GM18951 (cell line): ENCODE measurements at regions not wholly inside any gene's neighbourhood (a gene's known extent, or its start where the extent isn't known, plus 50 kb on each side); places are given as distances from the start of the nearest gene placed in this dataset.
"Not testable (repeated sequence)": the region's sequence is repeated elsewhere in the genome, so short reads cannot be mapped to it uniquely, and the experiment has no call there.

Experiments
- POLR2A ChIP-seq: IDR thresholded peaks from 4 replicates; pipeline ENCODE4 v1.6.1; 2011; ENCODE audit warnings: mild to moderate bottlenecking; ENCODE audit not compliant: insufficient read length, insufficient read depth; ENCODE audit errors: extremely low read depth
- in situ Hi-C: fragments of 300-500 bp; cut with MboI; formaldehyde crosslinking; loops from one replicate; pipeline ENCODE4 v1.12.0; 2022; ENCODE audit warnings: low sequenced_read_pairs, mixed read lengths, inconsistent platforms; ENCODE audit not compliant: unreplicated experiment

DNA sequence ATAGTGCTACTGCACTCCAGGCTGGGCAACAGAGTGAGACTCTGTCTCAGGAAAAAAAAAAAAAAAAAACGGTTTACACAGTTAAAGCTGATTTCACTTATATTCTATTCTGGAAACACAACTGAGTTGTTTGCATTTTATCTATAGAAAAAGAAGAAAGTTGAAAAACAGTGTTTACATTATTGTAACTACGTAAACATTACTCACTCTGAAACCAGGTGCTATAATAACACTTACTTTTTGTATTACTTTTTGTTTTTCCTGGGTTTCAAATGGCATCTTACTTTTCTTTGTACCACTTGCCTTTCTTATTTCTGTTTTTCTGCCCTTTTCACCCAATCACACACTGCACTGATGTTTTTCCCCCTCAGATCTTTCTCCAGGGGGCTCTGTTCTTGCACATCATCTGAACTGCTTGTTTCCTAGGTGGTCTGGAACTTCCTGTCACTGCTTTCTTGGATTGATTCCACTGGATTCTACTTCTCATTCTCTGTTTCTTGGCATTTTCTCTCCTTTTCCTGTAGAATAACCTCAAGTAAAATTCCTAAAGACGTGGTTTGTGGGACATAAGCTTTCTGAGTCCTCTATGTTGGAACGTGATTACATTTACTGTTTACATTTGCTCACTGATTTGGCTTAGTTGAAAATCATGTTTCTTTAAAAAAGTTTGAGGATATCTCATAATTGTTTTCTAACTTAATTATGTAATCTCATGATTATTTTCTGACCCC is 142.1 kb downstream of the HS3ST3B1 start:
- in situ Hi-C loops, result no loop called here
- no peak for TF ChIP-seq POLR2A

DNA sequence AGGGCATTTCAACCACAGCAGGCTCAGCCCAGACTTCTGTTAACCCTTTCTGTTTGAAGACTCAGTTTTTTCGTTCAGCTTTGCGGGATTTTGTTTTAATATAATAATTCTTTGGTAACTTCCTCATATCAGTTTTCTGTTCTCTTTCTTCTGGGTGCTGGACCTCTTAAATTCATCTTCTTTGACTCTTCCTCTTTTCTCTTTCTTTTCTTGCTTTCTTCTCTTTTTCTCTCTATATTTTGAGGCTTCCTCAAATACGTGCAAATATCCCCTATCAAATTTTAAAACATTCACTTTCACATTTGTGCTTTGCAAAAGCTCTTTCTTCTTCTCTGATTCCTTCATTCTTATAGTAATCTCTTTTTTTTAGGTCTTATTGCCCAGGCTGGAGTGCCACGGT is 136.3 kb downstream of the HS3ST3B1 start:
- in situ Hi-C loops, result no loop called here
- no peak for TF ChIP-seq POLR2A

GRCh38 chr17:14436266-14436665 is 135.4 kb downstream of the HS3ST3B1 start:
- in situ Hi-C loops, result no loop called here
- no peak for TF ChIP-seq POLR2A

DNA sequence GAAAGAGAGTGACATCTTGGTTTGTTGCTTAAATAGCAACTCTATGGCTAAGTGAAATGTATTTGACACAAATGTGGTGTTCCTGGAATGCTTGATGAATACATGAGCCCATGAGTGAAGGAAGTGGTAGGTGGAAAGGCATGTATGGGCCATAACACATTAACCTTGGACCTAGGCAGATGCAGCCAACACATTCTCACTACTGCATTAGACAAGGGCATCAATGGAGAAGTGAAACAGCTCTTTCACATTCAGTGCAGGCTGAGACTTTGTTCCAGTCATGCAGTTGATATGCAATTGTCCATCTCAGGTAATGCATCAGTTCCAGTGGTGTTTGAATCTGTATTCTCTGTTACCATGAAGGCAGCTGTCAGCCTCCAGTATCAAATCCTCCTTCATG is 133.6 kb downstream of the HS3ST3B1 start:
- no peak for TF ChIP-seq POLR2A
- in situ Hi-C loops, result no loop called here

DNA sequence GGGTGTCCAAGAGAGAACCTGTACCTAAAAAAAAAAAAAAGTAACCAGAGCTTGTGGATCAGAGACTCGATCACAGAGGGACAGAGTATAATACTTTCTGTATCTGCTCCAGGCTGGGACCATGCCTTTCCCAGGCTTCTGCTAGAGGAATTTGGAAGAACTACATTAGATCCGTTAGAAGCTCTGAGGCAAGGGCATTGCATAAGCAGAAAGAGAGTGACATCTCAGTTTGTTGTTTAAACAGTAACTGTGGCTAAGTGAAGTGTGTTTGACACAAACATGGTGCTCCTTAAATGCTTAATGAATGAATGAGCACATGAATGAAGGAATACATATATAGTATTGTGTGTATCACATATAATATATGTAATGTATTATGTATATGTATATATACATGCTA is 131.2 kb downstream of the HS3ST3B1 start:
- TF ChIP-seq POLR2A, result no peak
- in situ Hi-C loops, result no loop called here

GRCh38 chr17:14429084-14429483 is 128.2 kb downstream of the HS3ST3B1 start:
- in situ Hi-C loops, result no loop called here
- TF ChIP-seq POLR2A, result no peak

GRCh38 chr17:14428648-14429029 is 127.8 kb downstream of the HS3ST3B1 start:
- no peak for TF ChIP-seq POLR2A
- in situ Hi-C loops, result no loop called here

GRCh38 chr17:14427900-14428647 is 127.2 kb downstream of the HS3ST3B1 start:
- in situ Hi-C loops, result no loop called here
- TF ChIP-seq POLR2A, result no peak

- in situ Hi-C loops, result not testable (repeated sequence)
These were observed 122.3 kb downstream of the HS3ST3B1 start for GRCh38 chr17:14423156-14423555.

GRCh38 chr17:14417336-14417735 is 116.5 kb downstream of the HS3ST3B1 start:
- no peak for TF ChIP-seq POLR2A
- in situ Hi-C loops, result no loop called here

- in situ Hi-C loops, result no loop called here
- no peak for TF ChIP-seq POLR2A
These were observed 108.4 kb downstream of the HS3ST3B1 start for GRCh38 chr17:14409292-14409691.

DNA sequence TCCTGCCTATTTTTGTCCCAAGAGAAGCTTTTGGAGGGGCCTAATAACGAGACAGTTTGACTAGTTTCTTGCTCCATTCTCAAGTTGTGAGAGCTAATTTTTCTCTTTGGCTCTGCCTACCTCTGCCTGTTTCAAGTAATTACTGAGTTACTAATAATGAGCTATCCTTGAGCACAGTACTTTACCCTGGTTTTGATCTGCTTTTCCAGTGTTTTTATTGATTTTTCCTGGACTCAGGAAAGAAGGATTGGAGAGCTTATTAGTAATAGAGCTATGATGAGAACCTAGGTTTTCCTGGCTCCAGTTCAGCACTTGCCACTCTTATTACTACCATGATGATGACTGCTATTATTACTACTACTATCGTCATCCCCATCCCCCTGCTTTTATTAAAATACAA is 106.7 kb downstream of the HS3ST3B1 start:
- in situ Hi-C loops, result no loop called here
- no peak for TF ChIP-seq POLR2A

GRCh38 chr17:14405189-14405588 is 104.3 kb downstream of the HS3ST3B1 start:
- in situ Hi-C loops, result no loop called here
- TF ChIP-seq POLR2A, result no peak
